Activated T-helper 2 cell treated with anti-CD3 and anti-CD28 coated beads, Interferon-gamma antibody, Interleukin-2, Interleukin-4, amounts not matched to agents 10 μg/mL and 5 μg/mL and 100 μg/mL, durations not matched to agents 14 hours and 24 hours and 36 hours (primary cell): ENCODE measurements at regions not wholly inside any gene's neighbourhood (a gene's known extent, or its start where the extent isn't known, plus 50 kb on each side); places are given as distances from the start of the nearest gene placed in this dataset.

ENCODE experiments used
- DNase-seq: peaks from one replicate; pipeline ENCODE4 v3.0.0; 2021; ENCODE audit warnings: low spot score
- H3K27ac Mint-ChIP-seq: one replicate; pipeline ENCODE4 v1.8.0; 2021; ENCODE audit warnings: mixed read lengths
- H3K27me3 Mint-ChIP-seq: one replicate; pipeline ENCODE4 v1.8.0; 2021; ENCODE audit warnings: low read depth, mixed read lengths
- H3K36me3 Mint-ChIP-seq: one replicate; pipeline ENCODE4 v1.8.0; 2021; ENCODE audit warnings: low read depth, mixed read lengths
- H3K4me1 Mint-ChIP-seq: one replicate; pipeline ENCODE4 v1.8.0; 2021; ENCODE audit warnings: low read depth, mixed read lengths
- H3K4me3 Mint-ChIP-seq: one replicate; pipeline ENCODE4 v1.8.0; 2021; ENCODE audit warnings: low read depth, mild to moderate bottlenecking, moderate library complexity, mixed read lengths
- H3K9me3 Mint-ChIP-seq: one replicate; pipeline ENCODE4 v1.8.0; 2021; ENCODE audit warnings: mixed read lengths
- intact Hi-C: fragments of 100-400 bp; cut with micrococcal nuclease; formaldehyde crosslinking; loops from one replicate; pipeline ENCODE4 v1.15.1; 2023

DNA sequence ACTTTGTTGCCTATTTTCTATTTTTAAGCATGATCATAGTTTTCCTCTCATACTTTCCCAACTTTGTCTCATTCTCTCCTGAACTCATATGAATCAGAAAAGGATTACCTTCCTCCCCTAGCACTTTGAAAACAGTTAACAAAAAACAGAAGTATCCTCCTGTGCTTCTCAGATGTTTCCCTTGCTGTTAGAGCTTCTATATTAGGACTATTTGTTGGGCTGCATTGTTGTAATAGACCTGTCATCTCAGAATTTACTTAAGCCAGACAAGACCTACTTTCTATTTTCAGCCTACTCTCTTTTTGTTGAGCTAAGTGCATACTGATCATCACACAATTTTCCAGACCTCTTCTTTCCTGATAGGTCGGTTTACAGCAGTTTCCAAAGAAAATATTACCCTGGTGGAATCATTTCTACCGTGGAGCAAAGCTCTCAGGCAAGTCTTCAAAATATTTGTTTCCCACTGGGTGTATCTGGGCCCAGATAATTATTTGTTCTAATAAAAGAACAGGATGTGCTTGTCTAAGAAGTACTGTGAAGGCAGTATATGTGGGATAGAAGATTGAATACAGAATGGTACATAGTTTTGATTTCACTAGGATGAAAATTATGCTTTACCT is 411.9 kb upstream of the KLF6 start:
- Mint-ChIP-seq H3K4me1 (peaks cover 5% of the 10 kb centered on the region), H3K27me3 (peaks cover 10% of the 10 kb centered on the region), H3K27ac (no peak overlapping the region), H3K4me3 (no peak overlapping the region), H3K36me3 (no peaks in the 10 kb centered on the region), H3K9me3 (no peaks in the 10 kb centered on the region)
- intact Hi-C loops, result no loop called here
- DNase-seq, result no peak

DNA sequence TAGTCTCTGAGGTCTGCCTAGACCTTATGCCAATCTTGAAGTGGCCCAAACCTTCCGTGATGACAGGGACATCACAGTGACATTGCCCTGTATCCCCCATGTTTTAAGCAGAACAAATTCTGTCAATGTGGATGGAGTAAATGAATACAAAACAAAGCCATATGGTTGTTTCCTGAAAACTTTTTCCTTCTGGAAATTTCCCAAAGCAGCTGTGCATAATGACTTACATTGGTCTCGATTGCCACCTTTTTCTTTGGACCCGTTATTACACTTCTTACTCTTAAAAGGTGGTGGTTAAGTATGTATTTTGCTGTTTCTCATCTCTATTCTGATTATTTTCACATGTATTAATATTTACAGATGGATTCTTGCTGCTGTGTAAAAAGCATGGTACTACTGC is 411.2 kb upstream of the KLF6 start:
- no peaks in the 10 kb centered on the region for H3K36me3 Mint-ChIP-seq
- peaks cover 10% of the 10 kb centered on the region for H3K27me3 Mint-ChIP-seq
- no peak overlapping the region for H3K4me3 Mint-ChIP-seq
- no peak for DNase-seq
- peaks cover 5% of the 10 kb centered on the region for H3K4me1 Mint-ChIP-seq
- no peak overlapping the region for H3K27ac Mint-ChIP-seq
- intact Hi-C loops, result no loop called here
- H3K9me3 Mint-ChIP-seq, result no peaks in the 10 kb centered on the region

DNA sequence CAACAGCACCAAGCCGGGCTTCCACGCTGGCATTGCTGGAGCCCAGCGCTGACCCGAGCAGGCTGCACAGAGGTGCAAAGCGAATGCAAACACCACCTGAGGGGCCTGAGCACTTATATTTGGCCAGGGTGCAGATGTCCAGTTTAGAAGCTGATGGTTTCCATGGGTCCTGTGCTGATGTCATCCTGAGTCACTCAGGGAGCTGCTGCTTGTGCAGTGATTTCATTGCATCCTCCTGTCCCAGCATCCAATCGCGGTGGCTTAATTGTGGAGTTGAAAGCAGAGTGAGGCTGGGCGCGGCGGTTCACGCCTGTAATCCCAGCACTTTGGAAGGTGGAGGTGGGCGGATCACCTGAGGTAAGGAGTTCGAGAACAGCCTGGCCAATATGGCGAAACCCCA is 410.2 kb upstream of the KLF6 start:
- peaks cover 12% of the 10 kb centered on the region for H3K27me3 Mint-ChIP-seq
- no peak overlapping the region for H3K27ac Mint-ChIP-seq
- H3K4me3 Mint-ChIP-seq, result no peak overlapping the region

DNA sequence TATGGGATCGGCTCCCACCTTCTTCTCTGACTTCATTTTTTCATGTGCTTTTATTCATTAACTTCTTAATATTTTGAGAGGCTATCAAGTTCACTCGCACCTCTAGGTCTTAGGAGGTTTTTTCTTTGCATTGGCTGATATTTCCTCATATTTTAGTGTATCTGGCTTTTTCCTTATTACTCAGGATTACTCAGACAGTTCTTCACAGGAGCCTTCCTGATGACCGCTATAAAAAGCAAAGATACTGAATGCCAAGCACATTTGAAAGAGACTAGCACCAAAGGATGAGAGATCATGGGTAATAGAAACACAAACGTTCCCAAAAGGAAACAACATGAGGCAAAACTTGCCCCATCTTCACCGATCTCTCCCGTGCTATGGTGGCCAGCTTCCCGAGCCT is 409.2 kb upstream of the KLF6 start:
- Mint-ChIP-seq H3K9me3 (no peaks in the 10 kb centered on the region), H3K36me3 (no peaks in the 10 kb centered on the region), H3K4me3 (no peak overlapping the region), H3K4me1 (peaks cover 5% of the 10 kb centered on the region), H3K27me3 (peaks cover 12% of the 10 kb centered on the region), H3K27ac (no peak overlapping the region)
- intact Hi-C loops, result no loop called here
- DNase-seq, result no peak

More for the DNA sequence above, 410.2 kb upstream of the KLF6 start:
- intact Hi-C loops, result no loop called here
- Mint-ChIP-seq H3K36me3 (no peaks in the 10 kb centered on the region), H3K9me3 (no peaks in the 10 kb centered on the region), H3K4me1 (peaks cover 5% of the 10 kb centered on the region)
- DNase-seq, result no peak

DNA sequence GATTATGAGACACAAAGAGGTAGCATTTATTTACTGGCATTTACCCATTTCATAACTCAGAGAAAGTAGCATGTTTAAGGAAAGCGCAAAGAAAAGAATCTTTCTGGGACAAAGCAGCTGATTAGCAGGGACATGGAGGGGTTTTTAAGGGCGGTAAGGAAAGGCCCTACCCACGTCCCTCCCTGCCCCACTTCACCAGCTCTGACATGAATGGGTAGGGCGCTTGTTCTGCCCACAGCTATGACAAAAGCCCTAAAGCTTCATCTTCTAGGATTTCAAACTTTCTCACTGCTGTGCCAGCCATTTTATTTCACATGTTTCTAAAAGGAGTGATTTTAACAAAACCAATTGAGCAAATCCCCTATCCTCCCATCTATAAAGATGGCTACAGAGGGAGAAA is 406.9 kb upstream of the KLF6 start:
- Mint-ChIP-seq H3K4me1 (peaks cover 5% of the 10 kb centered on the region), H3K27ac (no peak overlapping the region), H3K4me3 (no peak overlapping the region), H3K9me3 (no peaks in the 10 kb centered on the region), H3K27me3 (peaks cover 4% of the 10 kb centered on the region), H3K36me3 (no peaks in the 10 kb centered on the region)
- DNase-seq, result no peak
- intact Hi-C loops, result no loop called here

DNA sequence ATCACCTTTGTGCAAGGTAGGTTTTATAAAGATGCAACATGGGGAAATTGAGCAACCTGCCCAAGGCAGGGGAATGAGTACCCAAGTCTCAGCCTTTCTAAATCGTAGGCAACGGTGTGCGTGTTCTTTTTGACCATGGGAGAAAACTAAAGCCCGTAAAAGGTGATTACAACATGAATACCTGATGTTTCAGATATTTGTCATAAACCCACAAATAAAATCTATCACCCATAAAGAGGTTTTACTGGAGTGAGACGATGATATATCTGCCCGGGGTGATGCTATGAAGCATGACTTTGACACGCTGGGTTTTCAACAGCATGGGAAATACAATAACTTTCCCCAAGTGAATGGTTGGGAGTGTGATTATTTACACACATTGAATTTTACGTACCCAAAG is 406.3 kb upstream of the KLF6 start:
- H3K9me3 Mint-ChIP-seq, result no peaks in the 10 kb centered on the region
- H3K36me3 Mint-ChIP-seq, result no peaks in the 10 kb centered on the region
- intact Hi-C loops, result no loop called here
- peaks cover 2% of the 10 kb centered on the region for H3K27me3 Mint-ChIP-seq
- DNase-seq, result no peak
- no peak overlapping the region for H3K27ac Mint-ChIP-seq
- H3K4me1 Mint-ChIP-seq, result peaks cover 2% of the 10 kb centered on the region
- H3K4me3 Mint-ChIP-seq, result no peak overlapping the region

DNA sequence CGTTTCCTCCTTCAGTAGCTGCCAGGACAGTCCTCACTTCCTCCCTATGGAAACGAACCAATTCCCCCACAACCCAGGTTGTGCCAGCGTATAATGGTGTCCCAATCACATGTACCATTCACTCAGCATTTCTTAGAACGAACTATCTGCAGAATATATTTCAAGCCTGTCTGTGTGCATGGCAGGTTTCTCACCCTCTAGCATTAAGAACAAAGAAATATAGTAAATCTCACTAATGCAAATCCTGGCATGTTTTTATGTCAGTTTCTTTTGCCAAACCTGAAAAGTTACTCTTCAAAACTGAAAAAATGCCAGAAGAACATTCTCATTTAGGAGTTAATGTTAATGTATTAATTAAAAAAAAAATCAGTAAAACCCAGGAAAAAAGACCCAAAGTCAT is 405.9 kb upstream of the KLF6 start:
- intact Hi-C loops, result no loop called here
- Mint-ChIP-seq H3K27me3 (peaks cover 2% of the 10 kb centered on the region), H3K9me3 (no peaks in the 10 kb centered on the region), H3K4me3 (no peak overlapping the region), H3K36me3 (no peaks in the 10 kb centered on the region), H3K27ac (no peak overlapping the region), H3K4me1 (peaks cover 2% of the 10 kb centered on the region)
- no peak for DNase-seq

DNA sequence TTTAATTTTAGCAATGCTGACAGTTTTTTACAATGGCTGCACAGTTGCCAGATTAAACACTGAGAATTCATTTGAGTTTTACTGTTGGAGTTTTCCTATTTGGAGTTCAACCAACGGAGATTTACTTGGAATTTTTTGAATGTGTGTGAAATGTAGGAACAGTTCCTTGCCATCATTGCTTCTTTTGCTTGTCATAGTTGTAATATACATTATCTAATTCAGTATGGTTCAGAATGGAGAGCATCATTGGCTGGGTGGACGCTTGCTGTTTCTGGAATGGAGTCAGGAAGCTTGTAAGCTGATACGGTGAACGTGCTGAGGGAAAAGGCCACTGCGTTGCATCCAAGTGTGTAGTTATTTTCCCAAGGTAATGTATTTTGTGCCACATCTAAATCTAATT is 404.3 kb upstream of the KLF6 start:
- Mint-ChIP-seq H3K27me3 (peaks cover 2% of the 10 kb centered on the region), H3K4me1 (peaks cover 2% of the 10 kb centered on the region), H3K36me3 (no peaks in the 10 kb centered on the region), H3K4me3 (no peak overlapping the region), H3K27ac (no peak overlapping the region), H3K9me3 (no peaks in the 10 kb centered on the region)
- no peak for DNase-seq
- intact Hi-C loops, result no loop called here

DNA sequence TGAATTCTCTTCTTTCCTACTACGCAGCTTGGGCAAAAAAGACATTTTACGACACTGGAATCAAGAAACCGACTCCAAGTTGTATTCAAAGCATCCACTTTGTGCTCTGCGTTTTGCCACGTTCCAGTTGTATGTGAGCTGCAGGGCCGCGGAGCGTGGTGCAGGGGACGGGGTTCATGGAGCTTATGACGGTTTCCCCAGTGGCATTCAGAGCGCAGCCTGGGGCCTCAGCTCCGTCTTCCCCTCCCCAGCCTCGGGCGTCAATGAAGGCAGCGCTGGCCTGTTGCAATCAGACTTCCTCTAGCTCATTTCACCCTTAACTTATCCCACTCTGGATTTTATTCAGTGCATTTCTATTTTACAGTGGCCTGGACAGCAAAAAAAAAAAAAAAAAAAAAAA is 403.4 kb upstream of the KLF6 start:
- H3K36me3 Mint-ChIP-seq, result no peaks in the 10 kb centered on the region
- no peak overlapping the region for H3K4me3 Mint-ChIP-seq
- no peaks in the 10 kb centered on the region for H3K9me3 Mint-ChIP-seq
- peaks cover 5% of the 10 kb centered on the region for H3K4me1 Mint-ChIP-seq
- intact Hi-C loops, result no loop called here
- no peak for DNase-seq
- peaks cover 2% of the 10 kb centered on the region for H3K27me3 Mint-ChIP-seq
- no peak overlapping the region for H3K27ac Mint-ChIP-seq

DNA sequence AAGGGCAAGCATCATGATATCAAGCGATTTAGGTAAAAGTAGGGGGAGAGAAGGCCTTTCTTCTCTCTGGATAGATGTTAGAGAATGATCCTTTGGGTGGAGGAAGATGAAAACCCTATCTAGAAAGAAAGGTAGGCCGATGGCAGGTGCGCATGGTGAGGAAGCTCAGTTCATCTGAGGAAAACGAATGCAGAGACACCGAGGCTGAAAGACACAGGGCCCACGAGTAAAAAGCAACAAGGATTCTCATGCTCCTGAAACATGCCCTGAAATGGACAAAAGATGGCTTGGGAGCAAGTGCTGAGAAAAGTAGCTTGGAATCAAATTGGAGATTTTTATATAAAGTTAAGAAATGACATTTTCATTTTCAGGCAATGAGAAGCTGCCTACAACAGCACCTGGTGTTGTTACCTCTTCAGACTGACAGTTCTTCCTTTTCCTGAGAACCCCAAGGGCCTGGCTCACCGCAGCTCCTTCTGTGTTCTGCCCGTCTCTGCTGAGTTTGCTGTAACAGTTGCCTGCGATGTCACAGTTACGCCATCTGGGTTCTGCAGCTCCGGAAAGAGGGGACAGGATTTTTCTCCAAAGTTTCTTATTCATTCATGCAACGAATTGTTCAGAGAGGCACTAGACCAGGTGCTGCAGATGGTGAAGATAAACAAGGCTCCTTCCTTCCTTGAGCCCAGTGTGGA is 402.0 kb upstream of the KLF6 start:
- H3K4me3 Mint-ChIP-seq, result no peak overlapping the region
- H3K36me3 Mint-ChIP-seq, result no peaks in the 10 kb centered on the region
- no peak for DNase-seq
- no peak overlapping the region for H3K27ac Mint-ChIP-seq
- peaks cover 7% of the 10 kb centered on the region for H3K4me1 Mint-ChIP-seq
- peaks cover 2% of the 10 kb centered on the region for H3K27me3 Mint-ChIP-seq
- intact Hi-C loops, result no loop called here
- no peaks in the 10 kb centered on the region for H3K9me3 Mint-ChIP-seq

DNA sequence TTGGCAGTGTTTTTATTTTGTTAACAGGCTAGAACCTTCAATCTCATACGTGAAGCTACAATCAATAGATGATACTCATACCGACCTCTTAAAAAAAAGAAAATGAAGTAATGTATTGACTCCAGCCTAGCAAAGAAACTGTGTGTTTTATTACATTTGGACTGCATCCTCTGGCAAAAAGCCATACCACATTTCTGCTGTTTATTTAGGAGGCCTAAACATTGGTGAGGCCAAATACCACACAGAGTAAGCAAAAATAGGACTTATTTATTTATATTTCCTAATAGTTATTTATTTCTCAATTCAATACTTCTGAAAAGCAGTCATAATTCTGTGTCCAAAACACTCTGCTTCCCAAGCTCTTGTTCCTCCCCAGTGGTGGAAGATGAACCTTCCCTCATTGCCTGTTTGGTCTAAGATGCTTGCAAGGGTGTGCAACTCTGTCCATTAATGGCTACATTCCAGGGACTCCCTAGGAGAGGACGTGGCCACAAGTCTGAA is 398.8 kb upstream of the KLF6 start:
- Mint-ChIP-seq H3K27me3 (no peaks in the 10 kb centered on the region), H3K27ac (no peak overlapping the region), H3K4me3 (no peak overlapping the region), H3K4me1 (peaks cover 19% of the 10 kb centered on the region), H3K36me3 (no peaks in the 10 kb centered on the region), H3K9me3 (no peaks in the 10 kb centered on the region)
- intact Hi-C loops, result no loop called here
- DNase-seq, result no peak

DNA sequence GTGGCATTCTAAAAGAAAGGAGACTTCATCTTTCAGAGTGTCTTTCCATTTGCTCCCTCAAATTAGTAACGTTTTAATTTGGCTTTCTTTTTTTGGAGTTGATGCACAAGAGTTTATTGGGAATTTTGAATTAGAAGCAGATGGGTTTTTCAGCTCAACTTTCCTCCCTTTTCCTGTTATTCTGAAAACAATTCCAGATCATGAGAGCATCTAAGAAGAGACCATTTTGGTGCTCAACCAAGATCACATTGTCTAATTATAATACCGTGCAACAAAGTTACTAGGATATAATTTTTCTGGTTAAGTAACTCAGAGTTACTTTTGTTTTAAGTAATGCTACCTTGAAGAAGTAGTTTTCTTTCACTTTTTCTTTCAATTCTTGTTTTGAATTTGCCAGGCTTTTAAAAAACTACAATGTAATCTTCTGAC is 396.6 kb upstream of the KLF6 start:
- Mint-ChIP-seq H3K27me3 (no peaks in the 10 kb centered on the region), H3K9me3 (no peaks in the 10 kb centered on the region), H3K27ac (no peak overlapping the region), H3K4me3 (no peak overlapping the region), H3K36me3 (no peaks in the 10 kb centered on the region), H3K4me1 (peaks cover 17% of the 10 kb centered on the region)
- intact Hi-C loops, result no loop called here
- no peak for DNase-seq

DNA sequence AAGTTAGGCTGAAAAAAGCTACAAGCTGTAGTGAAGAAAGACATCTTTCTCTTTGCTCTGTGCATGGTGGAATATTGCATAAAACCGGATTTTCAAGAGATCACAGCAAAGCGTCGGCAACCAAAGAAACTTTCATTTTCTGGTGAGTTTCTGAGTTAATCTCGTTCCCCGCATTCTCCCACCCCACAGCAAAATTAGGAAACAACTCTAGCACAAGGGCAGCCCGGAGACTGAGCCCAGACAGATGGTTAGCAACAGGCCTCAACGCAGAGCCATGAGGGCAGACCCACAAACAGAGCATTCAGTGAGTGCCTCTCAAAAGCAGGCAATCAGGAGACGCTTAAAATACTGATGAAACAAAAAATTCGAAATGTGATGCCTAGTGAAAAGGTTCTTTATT is 396.1 kb upstream of the KLF6 start:
- intact Hi-C loops, result no loop called here
- Mint-ChIP-seq H3K27me3 (no peaks in the 10 kb centered on the region), H3K27ac (no peak overlapping the region), H3K4me3 (no peak overlapping the region), H3K36me3 (no peaks in the 10 kb centered on the region), H3K4me1 (peaks cover 17% of the 10 kb centered on the region), H3K9me3 (no peaks in the 10 kb centered on the region)
- DNase-seq, result no peak
